ENCODE measurements at regions not wholly inside any gene's neighbourhood (a gene's known extent, or its start where the extent isn't known, plus 50 kb on each side); places are given as distances from the start of the nearest gene placed in this dataset.

- Histone ChIP-seq H3K4me1 (ENCODE audit: control extremely low read depth in 1 of 4, control insufficient read depth in 4 of 4, insufficient read depth in 4 of 4, low read length in 3 of 4) (no peaks in the 10 kb centered on the region), H3K9me3 (ENCODE audit: control extremely low read depth in 1 of 5, control insufficient read depth in 4 of 5, insufficient read depth in 2 of 5, low read depth in 1 of 5, low read length in 4 of 5) (no peaks in the 10 kb centered on the region), H3K4me3 (ENCODE audit: control insufficient read depth in 1 of 7, extremely low read depth in 1 of 7, insufficient read depth in 4 of 7, low read depth in 2 of 7, low read length in 6 of 7) (no peak overlapping the region), H3K27me3 (replicated peaks in 2 of 5; ENCODE audit: control insufficient read depth in 4 of 5, insufficient read depth in 5 of 5, low read length in 4 of 5) (no peaks in the 10 kb centered on the region), H3K27ac (ENCODE audit: insufficient read depth in 1 of 2, low read depth in 1 of 2, low read length in 2 of 2, poor library complexity in 1 of 2, severe bottlenecking in 2 of 2) (no peak overlapping the region), H3K36me3 (ENCODE audit: control insufficient read depth in 4 of 4, insufficient read depth in 4 of 4, low read length in 3 of 4) (no peaks in the 10 kb centered on the region)
- ChIA-PET POLR2A (no interaction called here), CTCF (no interaction called here)
- WGBS (ENCODE audit: insufficient coverage): 100% methylated on average over 6 of the region's 12 CpGs
- no peak for DNase-seq
Observed at GRCh38 chr2:16103614-16104314, 163.4 kb downstream of the MYCN start.

- WGBS (ENCODE audit: insufficient coverage): 79% methylated on average over 15 of the region's 16 CpGs
Observed at GRCh38 chr2:16102976-16103380, 162.6 kb downstream of the MYCN start.

GRCh38 chr2:16102358-16102975 lies 162.1 kb downstream of the MYCN start:
- H3K36me3 ChIP-seq (ENCODE audit: control insufficient read depth in 4 of 4, insufficient read depth in 4 of 4, low read length in 3 of 4): no peaks in the 10 kb centered on the region
- no peaks in the 10 kb centered on the region for H3K4me1 ChIP-seq (ENCODE audit: control extremely low read depth in 1 of 4, control insufficient read depth in 4 of 4, insufficient read depth in 4 of 4, low read length in 3 of 4)
- WGBS (ENCODE audit: insufficient coverage): 91% methylated on average over 13 of the region's 14 CpGs
- H3K4me3 ChIP-seq (ENCODE audit: control insufficient read depth in 1 of 7, extremely low read depth in 1 of 7, insufficient read depth in 4 of 7, low read depth in 2 of 7, low read length in 6 of 7): no peak overlapping the region
- POLR2A ChIA-PET: no interaction called here
- H3K27ac ChIP-seq (ENCODE audit: insufficient read depth in 1 of 2, low read depth in 1 of 2, low read length in 2 of 2, poor library complexity in 1 of 2, severe bottlenecking in 2 of 2): no peak overlapping the region
- CTCF ChIA-PET: interaction anchor here (1.6 kb wide), 1 partner anchor 14 kb away, joined by 3 read pairs; no protein-coding TSS in a partner anchor
- no peaks in the 10 kb centered on the region for H3K9me3 ChIP-seq (ENCODE audit: control extremely low read depth in 1 of 5, control insufficient read depth in 4 of 5, insufficient read depth in 2 of 5, low read depth in 1 of 5, low read length in 4 of 5)
- H3K27me3 ChIP-seq (replicated peaks in 2 of 5; ENCODE audit: control insufficient read depth in 4 of 5, insufficient read depth in 5 of 5, low read length in 4 of 5): no peaks in the 10 kb centered on the region
- DNase-seq: no peak

More at GRCh38 chr2:16102976-16103380, 162.6 kb downstream of the MYCN start:
- CTCF ChIA-PET: interaction anchor here (1.6 kb wide), 1 partner anchor 14 kb away, joined by 3 read pairs; no protein-coding TSS in a partner anchor
- POLR2A ChIA-PET: no interaction called here
- Histone ChIP-seq H3K27me3 (replicated peaks in 2 of 5; ENCODE audit: control insufficient read depth in 4 of 5, insufficient read depth in 5 of 5, low read length in 4 of 5) (no peaks in the 10 kb centered on the region), H3K36me3 (ENCODE audit: control insufficient read depth in 4 of 4, insufficient read depth in 4 of 4, low read length in 3 of 4) (no peaks in the 10 kb centered on the region), H3K4me1 (ENCODE audit: control extremely low read depth in 1 of 4, control insufficient read depth in 4 of 4, insufficient read depth in 4 of 4, low read length in 3 of 4) (no peaks in the 10 kb centered on the region), H3K4me3 (ENCODE audit: control insufficient read depth in 1 of 7, extremely low read depth in 1 of 7, insufficient read depth in 4 of 7, low read depth in 2 of 7, low read length in 6 of 7) (no peak overlapping the region), H3K27ac (ENCODE audit: insufficient read depth in 1 of 2, low read depth in 1 of 2, low read length in 2 of 2, poor library complexity in 1 of 2, severe bottlenecking in 2 of 2) (no peak overlapping the region), H3K9me3 (ENCODE audit: control extremely low read depth in 1 of 5, control insufficient read depth in 4 of 5, insufficient read depth in 2 of 5, low read depth in 1 of 5, low read length in 4 of 5) (no peaks in the 10 kb centered on the region)
- no peak for DNase-seq

- CTCF ChIA-PET: no interaction called here
- POLR2A ChIA-PET: interaction anchor here (0.6 kb wide), 1 partner anchor 289 kb away, joined by 4 read pairs; no protein-coding TSS in a partner anchor
- no peaks in the 10 kb centered on the region for H3K9me3 ChIP-seq (ENCODE audit: control extremely low read depth in 1 of 5, control insufficient read depth in 4 of 5, insufficient read depth in 2 of 5, low read depth in 1 of 5, low read length in 4 of 5)
- H3K4me3 ChIP-seq (ENCODE audit: control insufficient read depth in 1 of 7, extremely low read depth in 1 of 7, insufficient read depth in 4 of 7, low read depth in 2 of 7, low read length in 6 of 7): no peak overlapping the region
- no peaks in the 10 kb centered on the region for H3K4me1 ChIP-seq (ENCODE audit: control extremely low read depth in 1 of 4, control insufficient read depth in 4 of 4, insufficient read depth in 4 of 4, low read length in 3 of 4)
- 93% methylated on average over 3 of the region's 3 CpGs for WGBS (ENCODE audit: insufficient coverage)
- no peak for DNase-seq
- H3K36me3 ChIP-seq (ENCODE audit: control insufficient read depth in 4 of 4, insufficient read depth in 4 of 4, low read length in 3 of 4): no peaks in the 10 kb centered on the region
- H3K27me3 ChIP-seq (replicated peaks in 2 of 5; ENCODE audit: control insufficient read depth in 4 of 5, insufficient read depth in 5 of 5, low read length in 4 of 5): no peaks in the 10 kb centered on the region
- H3K27ac ChIP-seq (ENCODE audit: insufficient read depth in 1 of 2, low read depth in 1 of 2, low read length in 2 of 2, poor library complexity in 1 of 2, severe bottlenecking in 2 of 2): no peak overlapping the region
Observed at GRCh38 chr2:16101196-16101595, 160.8 kb downstream of the MYCN start.

- no peaks in the 10 kb centered on the region for H3K36me3 ChIP-seq (ENCODE audit: control insufficient read depth in 4 of 4, insufficient read depth in 4 of 4, low read length in 3 of 4)
- ChIA-PET POLR2A (no interaction called here), CTCF (no interaction called here)
- no peak for DNase-seq
- no peaks in the 10 kb centered on the region for H3K4me1 ChIP-seq (ENCODE audit: control extremely low read depth in 1 of 4, control insufficient read depth in 4 of 4, insufficient read depth in 4 of 4, low read length in 3 of 4)
- no peak overlapping the region for H3K4me3 ChIP-seq (ENCODE audit: control insufficient read depth in 1 of 7, extremely low read depth in 1 of 7, insufficient read depth in 4 of 7, low read depth in 2 of 7, low read length in 6 of 7)
- H3K27ac ChIP-seq (ENCODE audit: insufficient read depth in 1 of 2, low read depth in 1 of 2, low read length in 2 of 2, poor library complexity in 1 of 2, severe bottlenecking in 2 of 2): no peak overlapping the region
- H3K9me3 ChIP-seq (ENCODE audit: control extremely low read depth in 1 of 5, control insufficient read depth in 4 of 5, insufficient read depth in 2 of 5, low read depth in 1 of 5, low read length in 4 of 5): no peaks in the 10 kb centered on the region
- no peaks in the 10 kb centered on the region for H3K27me3 ChIP-seq (replicated peaks in 2 of 5; ENCODE audit: control insufficient read depth in 4 of 5, insufficient read depth in 5 of 5, low read length in 4 of 5)
- 100% methylated on average over 1 of the region's 1 CpG for WGBS (ENCODE audit: insufficient coverage)
Observed at GRCh38 chr2:16100006-16100405, 159.7 kb downstream of the MYCN start.

- ChIA-PET CTCF (no interaction called here), POLR2A (no interaction called here)
- 88% methylated on average over 1 of the region's 2 CpGs for WGBS (ENCODE audit: insufficient coverage)
- Histone ChIP-seq H3K4me1 (ENCODE audit: control extremely low read depth in 1 of 4, control insufficient read depth in 4 of 4, insufficient read depth in 4 of 4, low read length in 3 of 4) (no peaks in the 10 kb centered on the region), H3K4me3 (ENCODE audit: control insufficient read depth in 1 of 7, extremely low read depth in 1 of 7, insufficient read depth in 4 of 7, low read depth in 2 of 7, low read length in 6 of 7) (no peak overlapping the region), H3K27me3 (replicated peaks in 2 of 5; ENCODE audit: control insufficient read depth in 4 of 5, insufficient read depth in 5 of 5, low read length in 4 of 5) (no peaks in the 10 kb centered on the region), H3K36me3 (ENCODE audit: control insufficient read depth in 4 of 4, insufficient read depth in 4 of 4, low read length in 3 of 4) (no peaks in the 10 kb centered on the region), H3K27ac (ENCODE audit: insufficient read depth in 1 of 2, low read depth in 1 of 2, low read length in 2 of 2, poor library complexity in 1 of 2, severe bottlenecking in 2 of 2) (no peak overlapping the region), H3K9me3 (ENCODE audit: control extremely low read depth in 1 of 5, control insufficient read depth in 4 of 5, insufficient read depth in 2 of 5, low read depth in 1 of 5, low read length in 4 of 5) (no peaks in the 10 kb centered on the region)
- no peak for DNase-seq
Observed at GRCh38 chr2:16099326-16099725, 159.0 kb downstream of the MYCN start.

- no peaks in the 10 kb centered on the region for H3K4me1 ChIP-seq (ENCODE audit: control extremely low read depth in 1 of 4, control insufficient read depth in 4 of 4, insufficient read depth in 4 of 4, low read length in 3 of 4)
- CTCF ChIA-PET: no interaction called here
- H3K27ac ChIP-seq (ENCODE audit: insufficient read depth in 1 of 2, low read depth in 1 of 2, low read length in 2 of 2, poor library complexity in 1 of 2, severe bottlenecking in 2 of 2): no peak overlapping the region
- no peak for DNase-seq
- 100% methylated on average over 4 of the region's 4 CpGs for WGBS (ENCODE audit: insufficient coverage)
- no peaks in the 10 kb centered on the region for H3K36me3 ChIP-seq (ENCODE audit: control insufficient read depth in 4 of 4, insufficient read depth in 4 of 4, low read length in 3 of 4)
- POLR2A ChIA-PET: no interaction called here
- H3K4me3 ChIP-seq (ENCODE audit: control insufficient read depth in 1 of 7, extremely low read depth in 1 of 7, insufficient read depth in 4 of 7, low read depth in 2 of 7, low read length in 6 of 7): no peak overlapping the region
- no peaks in the 10 kb centered on the region for H3K27me3 ChIP-seq (replicated peaks in 2 of 5; ENCODE audit: control insufficient read depth in 4 of 5, insufficient read depth in 5 of 5, low read length in 4 of 5)
- no peaks in the 10 kb centered on the region for H3K9me3 ChIP-seq (ENCODE audit: control extremely low read depth in 1 of 5, control insufficient read depth in 4 of 5, insufficient read depth in 2 of 5, low read depth in 1 of 5, low read length in 4 of 5)
Observed at GRCh38 chr2:16096962-16097361, 156.6 kb downstream of the MYCN start.

Data from common myeloid progenitor, CD34-positive (primary cell).